ENCODE measurements at regions not wholly inside any gene's neighbourhood (a gene's known extent, or its start where the extent isn't known, plus 50 kb on each side); places are given as distances from the start of the nearest gene placed in this dataset.

GRCh38 chr7:54837168-54837567, 78.2 kb upstream of the SEC61G start:
- Mint-ChIP-seq H3K4me1 (peaks cover 2% of the 10 kb centered on the region; the same call in 2 of the 3 replicates), H3K36me3 (ENCODE audit: low read depth) (no peaks in the 10 kb centered on the region), H3K9me3 (no peaks in the 10 kb centered on the region), H3K4me3 (no peak overlapping the region), H3K27me3 (ENCODE audit: insufficient read depth, low read depth, poor library complexity) (peaks cover 2% of the 10 kb centered on the region), H3K27ac (no peak overlapping the region)
- Histone ChIP-seq H3K27me3 (ENCODE audit: insufficient read depth) (no peaks in the 10 kb centered on the region), H3K36me3 (ENCODE audit: insufficient read depth) (no peaks in the 10 kb centered on the region), H3K9me2 (ENCODE audit: insufficient read depth) (no peaks in the 10 kb centered on the region), H3K79me2 (replicated peaks; ENCODE audit: insufficient read depth) (no peaks in the 10 kb centered on the region), H4K20me1 (replicated peaks; ENCODE audit: insufficient read depth) (no peaks in the 10 kb centered on the region), H3K4me2 (no peak overlapping the region), H3F3A (replicated peaks; ENCODE audit: low read depth) (0 out of 2 replicates have a peak, but pooled peaks cover 2% of the 10 kb centered on the region), H2AFZ (peak overlapping the region; percentile 69; the same call in 1 of the 2 replicates), H3K4me1 (ENCODE audit: insufficient read depth) (0 out of 2 replicates have a peak, but pooled peaks cover 3% of the 10 kb centered on the region), H3K27ac (ENCODE audit: low read depth) (no peak overlapping the region), H3K4me3 (no peak overlapping the region)
- DNase-seq (ENCODE audit: low spot score) (no peak), ATAC-seq (no peak)
- no peak for TF ChIP-seq CTCF (conservative IDR thresholded peaks at IDR 0.05; ENCODE audit: low read depth in 2 of 2)
- no peak for TF ChIP-seq REST (IDR thresholded peaks at IDR 0.05; ENCODE audit: unreplicated experiment)

DNA sequence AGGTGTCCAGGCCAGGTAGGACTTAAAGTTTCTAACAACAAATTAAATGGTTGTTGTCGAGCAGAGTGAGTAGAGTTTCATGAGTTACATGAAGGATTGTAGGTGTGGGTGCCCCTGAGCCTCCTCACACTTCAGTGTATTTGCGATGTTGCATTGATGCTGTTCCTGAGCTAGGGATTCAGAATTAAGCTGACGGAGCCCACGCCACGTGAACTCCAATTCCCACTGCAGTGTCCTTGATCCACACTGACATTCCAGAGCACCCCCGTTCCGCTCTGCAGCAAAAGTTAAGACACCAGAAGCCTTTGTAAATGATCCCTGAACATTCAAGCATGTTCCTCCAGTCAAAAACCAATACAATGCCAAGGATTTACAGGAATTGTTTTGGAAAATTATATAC, 78.8 kb upstream of the SEC61G start:
- H3K27me3 ChIP-seq (ENCODE audit: insufficient read depth) = no peaks in the 10 kb centered on the region
- no peaks in the 10 kb centered on the region for H3K9me2 ChIP-seq (ENCODE audit: insufficient read depth)
- TF ChIP-seq NANOG (IDR thresholded peaks at IDR 0.05; ENCODE audit: borderline replicate concordance) = no peak
- TF ChIP-seq ZNF331 (CRISPR knock-in tag; IDR thresholded peaks at IDR 0.05; ENCODE audit: low read depth) = no peak
- no peak for TF ChIP-seq EZH2phosphoT487 (IDR thresholded peaks at IDR 0.05; ENCODE audit: unreplicated experiment)
- H2AFZ ChIP-seq = no peak overlapping the region
- Mint-ChIP-seq H3K4me1 (peaks cover 5% of the 10 kb centered on the region; the same call in 2 of the 3 replicates), H3K27me3 (ENCODE audit: insufficient read depth, low read depth, poor library complexity) (peaks cover 2% of the 10 kb centered on the region), H3K9me3 (no peaks in the 10 kb centered on the region), H3K4me3 (no peak overlapping the region), H3K36me3 (ENCODE audit: low read depth) (no peaks in the 10 kb centered on the region), H3K27ac (no peak overlapping the region)
- H3F3A ChIP-seq (replicated peaks; ENCODE audit: low read depth) = 0 out of 2 replicates have a peak, but pooled peaks cover 2% of the 10 kb centered on the region
- DNase-seq (ENCODE audit: low spot score) (no peak), ATAC-seq (no peak)
- H3K4me3 ChIP-seq = no peak overlapping the region
- H3K27ac ChIP-seq (ENCODE audit: low read depth) = no peak overlapping the region
- H3K36me3 ChIP-seq (ENCODE audit: insufficient read depth) = no peaks in the 10 kb centered on the region
- H3K4me2 ChIP-seq = no peak overlapping the region
- 0 out of 2 replicates have a peak, but pooled peaks cover 6% of the 10 kb centered on the region for H3K4me1 ChIP-seq (ENCODE audit: insufficient read depth)
- no peaks in the 10 kb centered on the region for H3K79me2 ChIP-seq (replicated peaks; ENCODE audit: insufficient read depth)
- H4K20me1 ChIP-seq (replicated peaks; ENCODE audit: insufficient read depth) = no peaks in the 10 kb centered on the region

All from GM23338 (cell line).